NCI-H1694 (cell line): ENCODE measurements at regions not wholly inside any gene's neighbourhood (a gene's known extent, or its start where the extent isn't known, plus 50 kb on each side); places are given as distances from the start of the nearest gene placed in this dataset.

Experiments
- DNase-seq: peaks from one replicate; lab custom pipeline; 2025; lab: John Stamatoyannopoulos, UW

DNA sequence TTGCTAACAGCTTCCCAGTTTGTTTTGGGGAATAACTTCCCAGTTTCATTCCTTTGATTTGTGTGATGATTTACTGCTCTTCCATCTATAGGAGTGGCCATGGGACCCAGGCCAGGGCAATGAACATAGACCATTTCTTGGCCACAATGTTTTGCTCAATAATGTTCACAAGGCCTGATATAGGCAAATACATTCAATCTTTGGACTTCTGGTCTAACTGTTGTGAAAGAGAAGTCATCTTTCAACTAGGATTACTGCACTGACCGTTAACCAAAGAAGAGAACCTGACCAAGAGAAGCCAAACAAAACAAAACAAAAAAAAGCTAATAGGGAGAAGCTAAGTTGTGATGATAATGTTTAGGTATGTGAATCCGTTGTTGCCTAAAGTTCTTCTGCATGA is 221.8 kb upstream of the SUCLG2 start:
- DNase-seq = no peak

DNA sequence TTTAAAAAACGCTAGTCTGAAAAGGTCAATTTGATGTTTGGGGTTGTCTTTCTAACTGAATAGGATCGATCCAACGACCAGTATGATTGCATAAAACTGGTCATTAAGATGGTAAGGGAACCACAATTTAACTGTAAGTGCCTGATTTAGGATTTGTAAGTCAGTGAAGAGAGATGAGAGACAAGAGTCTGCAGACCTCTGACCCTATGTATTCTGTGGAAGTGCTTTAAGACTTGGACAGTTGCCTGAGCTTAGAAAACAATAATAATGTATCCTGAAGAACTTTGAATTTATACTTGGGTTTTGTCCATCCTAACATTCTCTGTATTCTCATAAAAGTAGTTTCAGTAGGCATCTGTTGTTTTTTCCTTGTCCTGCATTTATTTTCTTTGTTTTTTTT is 221.4 kb upstream of the SUCLG2 start:
- no peak for DNase-seq

DNA sequence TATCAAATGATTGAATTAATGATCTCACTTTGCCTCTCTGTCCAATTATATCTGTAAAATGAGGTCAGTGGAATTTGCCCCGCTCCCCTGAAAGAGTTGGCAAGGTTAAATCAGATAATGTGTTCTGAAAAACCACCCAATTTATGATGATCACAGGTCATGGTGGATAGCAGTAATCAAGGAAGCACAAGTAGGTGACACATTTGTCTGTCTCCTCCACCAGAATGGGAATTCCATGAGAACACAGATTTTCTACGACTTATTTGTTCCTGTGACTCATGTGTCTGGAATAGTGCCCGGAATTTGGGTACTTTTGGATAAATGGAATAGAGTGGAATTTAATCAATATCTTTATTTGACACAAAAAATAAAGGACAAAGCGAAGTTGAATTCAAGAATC is 220.9 kb upstream of the SUCLG2 start:
- no peak for DNase-seq

DNA sequence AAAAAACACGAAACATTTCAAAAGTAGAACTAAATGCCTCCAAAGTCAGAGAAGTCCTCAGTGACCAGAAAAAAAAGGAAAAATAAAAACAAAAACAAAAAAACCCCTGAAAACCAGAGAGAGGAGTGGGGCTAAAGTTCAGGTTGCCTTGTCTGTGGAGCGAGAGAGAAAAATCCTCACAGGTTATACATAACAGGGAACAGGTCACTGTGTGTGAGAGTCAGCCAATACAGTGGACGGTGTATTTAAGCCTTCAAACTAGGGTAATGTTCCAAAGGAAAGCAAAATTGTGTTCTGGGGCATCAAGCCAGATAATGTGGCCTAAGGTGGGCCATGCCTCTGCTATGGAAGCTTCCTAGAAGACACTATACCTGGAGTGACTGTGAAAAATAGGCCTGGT is 216.1 kb upstream of the SUCLG2 start:
- no peak for DNase-seq

DNA sequence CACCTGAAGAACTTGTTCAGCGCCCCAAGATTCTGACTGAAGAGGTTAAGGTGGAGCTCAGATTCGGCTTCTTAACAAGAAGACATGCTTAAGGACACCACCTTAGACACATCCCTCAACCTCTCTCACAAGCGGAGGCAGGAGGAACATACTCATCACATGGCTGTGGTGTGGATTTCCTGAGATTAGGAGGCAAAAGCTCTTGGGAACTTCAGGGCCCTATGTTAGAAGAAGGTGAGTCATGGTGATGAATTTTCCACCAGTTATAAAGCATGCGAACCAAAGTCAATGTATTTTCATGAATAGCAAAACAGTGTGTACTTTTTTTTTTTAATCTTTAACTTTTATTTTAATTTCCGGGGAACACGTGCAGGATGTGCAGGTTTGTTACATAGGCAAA is 212.2 kb upstream of the SUCLG2 start:
- no peak for DNase-seq

DNA sequence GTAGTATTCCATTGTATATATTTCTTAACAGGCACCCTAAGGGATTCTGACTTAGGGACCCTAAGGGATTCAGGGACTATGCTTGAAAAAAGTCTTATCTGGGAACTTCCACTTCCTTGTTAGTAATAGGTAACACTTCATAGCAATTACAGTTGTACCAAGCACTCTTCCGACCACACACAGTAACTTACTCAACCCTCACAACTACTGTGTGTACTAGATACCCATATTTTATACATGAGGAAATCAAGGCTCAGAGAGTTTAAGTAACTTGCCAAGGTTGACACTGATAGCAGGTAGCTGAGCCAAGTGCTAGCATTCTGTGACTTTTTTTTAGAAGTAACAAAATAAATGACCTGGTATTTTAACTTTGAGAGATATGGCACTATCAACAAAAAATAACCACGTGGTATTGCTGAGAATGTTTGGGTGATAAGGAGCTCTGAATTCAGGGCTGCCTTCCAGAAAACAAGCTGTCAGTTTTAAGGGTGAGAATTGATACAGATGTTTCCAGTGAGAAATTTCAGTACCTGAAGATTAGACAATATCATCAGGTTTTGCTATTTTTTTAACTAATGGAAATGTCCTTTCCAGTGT is 210.3 kb upstream of the SUCLG2 start:
- no peak for DNase-seq

DNA sequence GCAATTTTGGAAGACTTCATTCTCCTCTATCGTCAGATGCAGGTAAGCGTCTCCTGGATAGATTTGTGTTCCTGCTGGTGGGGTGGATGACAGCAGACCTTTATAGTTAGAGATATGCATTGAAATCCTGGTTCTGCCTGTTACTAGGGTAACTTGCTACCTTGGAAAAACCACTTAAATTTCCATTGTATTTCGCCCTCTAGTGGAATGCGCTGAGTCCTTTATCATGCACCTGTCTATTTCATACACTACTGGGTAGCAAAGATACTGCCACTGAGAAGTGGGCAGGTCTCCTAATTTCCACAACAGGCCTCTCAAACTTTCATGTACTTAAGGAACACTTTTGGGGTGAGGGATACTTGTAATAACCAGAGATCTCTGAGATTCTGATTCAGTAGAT is 209.5 kb upstream of the SUCLG2 start:
- DNase-seq = no peak

DNA sequence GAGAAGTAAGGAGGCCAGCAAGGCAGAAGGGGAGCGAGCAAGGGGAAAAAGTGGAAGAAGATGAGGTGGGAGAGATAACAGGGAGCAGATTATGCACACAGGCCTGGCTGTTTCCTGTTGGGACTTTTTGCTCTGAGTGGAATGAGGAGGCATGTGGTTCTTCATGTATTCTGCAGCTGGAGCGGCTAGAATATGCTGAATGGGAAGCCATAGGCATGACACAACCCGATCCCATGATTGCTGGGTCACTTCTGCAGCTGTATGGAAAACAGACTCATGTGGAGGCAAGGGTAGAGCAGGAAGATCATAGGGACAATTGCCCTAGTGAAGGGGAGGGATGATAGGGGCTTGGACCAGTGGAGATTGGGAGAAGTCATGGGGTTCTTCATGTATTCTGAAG is 206.0 kb upstream of the SUCLG2 start:
- no peak for DNase-seq

DNA sequence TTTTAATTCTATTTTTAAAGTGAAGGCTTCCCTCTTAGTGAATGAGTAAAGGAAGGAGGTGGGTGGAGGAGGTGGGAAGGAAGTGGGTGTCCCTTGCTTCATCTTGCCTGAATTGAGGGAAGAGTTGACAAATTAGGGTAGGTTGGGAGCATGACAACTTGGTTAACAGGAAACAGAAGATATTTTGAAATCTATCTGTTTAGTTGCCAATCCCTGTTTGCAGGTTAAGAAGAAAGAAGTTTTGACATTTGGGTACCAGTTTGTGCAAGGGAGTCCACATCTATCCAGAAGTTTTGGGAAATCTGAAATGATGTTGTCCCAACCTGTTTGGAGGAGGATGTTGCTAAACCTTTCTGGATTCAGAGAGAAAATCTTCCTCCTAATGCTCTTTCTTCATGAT is 204.1 kb upstream of the SUCLG2 start:
- DNase-seq = no peak

DNA sequence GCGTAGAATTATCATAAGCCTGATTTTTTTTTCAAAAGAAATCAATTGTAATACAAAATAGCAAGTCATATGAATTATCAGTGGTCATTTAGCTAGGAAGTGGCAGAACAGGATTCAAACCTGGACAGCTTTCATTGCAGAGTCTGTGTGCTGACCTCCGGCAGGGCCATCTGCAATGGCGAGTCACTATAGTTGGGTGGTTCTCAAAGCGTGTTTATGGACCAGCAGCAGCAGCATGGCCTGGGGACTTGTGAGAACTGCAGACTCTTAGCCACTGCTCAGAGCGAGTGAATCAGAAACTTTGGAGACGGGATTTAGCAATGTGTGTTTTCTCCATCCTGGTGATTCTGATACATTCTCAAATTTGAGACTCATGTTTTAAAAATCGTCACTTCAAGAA is 202.3 kb upstream of the SUCLG2 start:
- DNase-seq = no peak

DNA sequence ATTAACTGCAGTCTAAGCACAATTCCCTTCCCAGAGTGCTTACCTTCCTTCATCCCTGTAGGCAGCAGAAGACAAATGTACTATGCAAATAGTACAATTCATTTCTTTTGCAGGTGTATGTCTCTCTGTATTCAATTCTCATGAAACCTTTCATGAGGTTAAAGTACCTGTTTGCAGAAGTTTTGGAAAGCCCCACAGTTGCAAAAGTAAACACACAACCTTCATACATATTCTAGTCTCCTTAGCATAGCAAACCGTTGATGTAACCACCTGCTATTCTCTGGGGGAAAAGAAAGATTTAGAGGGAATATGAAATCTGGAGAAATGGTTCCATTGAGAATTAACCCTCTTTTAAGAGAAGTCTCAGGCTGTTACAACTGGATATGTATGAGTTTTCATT is 200.3 kb upstream of the SUCLG2 start:
- DNase-seq = no peak

DNA sequence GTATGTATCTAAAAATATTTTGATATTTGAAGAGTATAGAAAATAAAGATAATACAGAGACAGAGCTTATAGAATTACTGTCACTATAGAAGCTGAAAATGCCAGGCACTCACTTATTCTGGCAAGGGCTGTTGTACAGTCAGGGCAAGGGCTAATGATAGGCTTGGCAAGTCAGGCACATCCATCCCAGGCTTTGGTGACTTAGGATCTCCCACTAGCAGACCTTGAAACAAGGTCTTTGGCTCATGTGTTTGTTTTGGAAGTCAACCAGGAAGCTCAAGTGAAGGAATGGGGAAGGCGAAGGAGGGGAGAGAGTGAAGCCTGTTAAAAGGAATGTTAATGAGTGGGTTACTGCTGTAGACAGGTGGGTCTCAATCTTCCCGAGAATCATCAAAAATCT is 199.1 kb upstream of the SUCLG2 start:
- DNase-seq = no peak

DNA sequence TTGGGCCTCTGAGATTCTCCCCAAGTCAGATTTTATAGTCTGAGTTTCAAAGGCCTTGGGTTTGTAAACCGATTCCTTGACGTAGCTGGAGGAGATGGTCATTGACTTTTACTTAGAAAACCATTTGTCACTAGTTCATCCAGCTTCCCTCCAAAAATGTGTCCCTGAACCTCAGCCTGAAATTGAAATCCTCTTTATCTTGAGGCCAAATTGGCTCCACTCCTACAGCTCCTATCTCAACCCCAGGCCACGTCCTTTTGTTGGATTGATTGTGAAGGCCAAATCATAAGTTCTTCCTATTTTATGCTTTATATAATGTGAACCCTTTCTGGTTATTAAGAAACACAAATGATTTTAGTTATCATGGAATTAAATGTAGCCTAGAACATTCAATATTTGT is 193.9 kb upstream of the SUCLG2 start:
- DNase-seq = no peak

DNA sequence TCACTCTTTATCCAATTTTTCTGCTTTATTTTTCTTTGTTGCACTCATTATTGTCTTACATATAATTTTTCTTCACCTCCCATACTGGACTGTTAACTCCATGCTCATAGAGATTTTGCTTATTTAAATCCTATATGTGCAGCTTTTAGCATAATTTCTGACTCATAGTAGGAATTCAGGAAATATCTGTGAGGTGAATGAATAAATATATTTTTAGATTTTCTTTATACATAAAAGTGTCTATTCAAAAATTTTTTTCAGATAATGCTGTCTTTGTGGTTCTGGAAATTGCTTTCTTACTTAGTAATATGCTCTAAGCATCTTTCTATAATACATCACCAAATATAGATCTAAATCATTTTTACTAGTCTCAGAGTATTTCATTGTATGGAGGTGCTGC is 191.8 kb upstream of the SUCLG2 start:
- DNase-seq = no peak

DNA sequence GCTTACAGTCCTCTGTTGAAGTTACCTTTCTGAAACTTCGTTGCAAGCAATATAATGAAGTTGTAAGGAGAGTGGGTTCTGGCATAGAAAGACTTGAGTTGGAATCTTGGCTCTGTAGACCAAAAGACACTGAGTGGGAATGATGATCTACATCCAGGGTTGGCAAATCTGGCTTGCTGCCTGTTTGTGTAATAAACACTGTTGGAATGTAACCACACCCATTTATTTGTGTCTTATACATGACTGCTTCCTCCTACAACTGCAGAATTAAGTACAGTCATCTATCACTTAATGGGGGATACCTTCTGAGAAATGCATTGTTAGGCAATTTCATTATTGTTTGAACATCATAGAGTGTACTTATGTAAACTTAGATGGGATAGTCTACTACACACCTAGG is 178.4 kb upstream of the SUCLG2 start:
- no peak for DNase-seq

DNA sequence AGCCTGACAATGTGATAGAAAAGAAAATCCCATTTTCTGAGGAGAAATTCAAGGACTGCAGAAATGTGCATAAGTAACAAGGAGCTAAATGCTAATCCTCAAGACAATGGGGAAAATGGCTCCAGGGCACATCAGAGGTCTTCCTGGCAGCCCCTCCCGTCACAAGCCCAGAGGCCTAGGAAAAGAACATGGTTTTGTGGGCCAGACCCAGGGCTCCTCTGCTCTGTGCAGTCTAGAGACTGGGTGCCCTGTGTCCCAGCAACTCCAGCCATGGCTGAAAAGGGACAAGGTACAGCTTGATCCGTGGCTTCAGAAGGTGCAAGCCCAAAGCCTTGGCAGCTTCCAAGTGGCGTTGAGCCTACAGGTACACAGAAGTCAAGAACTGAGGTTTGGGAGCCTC is 176.8 kb upstream of the SUCLG2 start:
- DNase-seq = no peak

DNA sequence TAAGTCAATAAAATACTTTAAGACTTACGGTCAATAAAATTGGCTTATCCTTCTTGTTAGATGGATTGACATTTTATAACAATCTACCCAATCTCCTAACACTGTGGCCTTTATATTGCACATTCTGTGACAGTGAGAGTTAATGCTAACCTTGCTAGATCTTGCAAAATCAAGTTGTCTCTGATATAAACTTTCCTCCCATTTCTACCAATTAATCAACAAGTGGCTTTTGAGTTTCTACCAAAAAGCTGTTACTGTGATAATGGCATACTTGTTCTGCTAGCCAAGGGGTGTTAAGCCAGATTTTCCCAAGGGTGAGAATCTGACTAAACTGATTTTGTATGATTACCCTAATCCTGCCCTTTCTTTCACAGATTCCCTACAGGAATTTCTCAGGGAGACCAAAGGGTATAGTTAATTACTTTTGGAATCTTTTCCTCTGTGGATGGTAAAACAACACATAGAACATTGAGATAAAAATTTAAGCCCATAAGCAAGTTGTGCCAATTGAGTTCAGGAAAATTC is 174.1 kb upstream of the SUCLG2 start:
- no peak for DNase-seq

DNA sequence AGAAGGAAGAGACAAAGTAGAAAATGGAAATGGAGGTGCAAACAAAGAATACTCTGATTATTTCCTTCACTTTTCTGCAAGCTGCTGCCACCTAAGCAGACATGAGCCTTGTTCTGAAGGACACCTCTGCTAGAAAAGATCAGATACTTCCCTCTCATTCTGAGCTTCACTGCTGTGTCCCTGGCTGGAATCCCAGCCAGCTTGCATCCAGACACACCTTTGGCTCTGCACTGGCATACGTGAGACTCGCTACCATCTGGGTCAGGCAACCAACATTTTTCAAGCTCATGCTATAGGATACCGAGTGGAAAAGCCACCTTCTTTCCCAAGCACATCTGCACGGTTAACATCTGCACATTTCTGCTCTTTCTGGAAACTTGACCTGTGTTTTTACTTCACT is 166.7 kb upstream of the SUCLG2 start:
- DNase-seq = no peak

DNA sequence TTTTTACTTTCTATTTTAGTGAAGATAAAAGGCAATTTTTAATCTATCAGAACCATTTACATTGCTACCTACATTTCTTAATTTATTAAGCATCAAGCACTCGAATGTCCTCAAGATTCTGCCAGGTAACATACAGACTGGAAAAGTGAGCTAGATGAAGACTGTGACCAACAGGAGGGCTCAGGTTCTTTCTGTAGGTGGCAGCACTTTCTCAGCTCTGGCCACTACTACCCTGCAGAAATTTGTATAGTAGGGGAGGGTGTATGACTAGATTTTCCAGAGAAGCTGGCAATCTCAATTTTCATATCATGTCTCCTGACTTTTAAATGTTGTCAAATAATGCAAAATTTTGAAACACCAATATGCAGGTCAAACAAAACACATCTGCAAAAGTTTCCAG is 165.0 kb upstream of the SUCLG2 start:
- no peak for DNase-seq

DNA sequence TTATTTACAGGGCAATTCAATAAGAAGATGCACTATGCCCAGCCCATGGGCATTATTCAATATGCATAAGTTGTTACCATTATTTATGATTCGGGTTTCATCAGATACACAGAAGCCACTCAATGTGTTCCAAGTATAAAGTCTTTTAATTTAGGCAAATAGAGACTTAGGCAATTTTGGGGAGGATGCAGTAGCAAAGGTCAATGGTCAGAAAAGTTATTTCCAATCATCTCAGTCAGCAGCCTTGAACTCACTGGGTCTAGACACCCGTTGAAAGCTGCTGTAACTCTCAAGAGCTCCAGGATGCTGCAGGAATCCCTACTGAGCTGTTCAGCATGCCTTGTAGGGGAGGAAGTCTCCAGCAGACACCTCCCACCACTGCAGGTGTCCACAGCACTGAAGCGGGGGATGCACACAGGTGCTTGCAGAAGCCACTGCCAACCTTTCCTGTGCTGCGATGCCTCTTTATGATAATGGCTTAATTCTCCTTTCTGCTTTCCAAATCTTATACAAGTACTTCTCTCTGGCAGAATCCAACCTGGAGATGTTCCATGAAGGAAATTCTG is 155.0 kb upstream of the SUCLG2 start:
- no peak for DNase-seq

DNA sequence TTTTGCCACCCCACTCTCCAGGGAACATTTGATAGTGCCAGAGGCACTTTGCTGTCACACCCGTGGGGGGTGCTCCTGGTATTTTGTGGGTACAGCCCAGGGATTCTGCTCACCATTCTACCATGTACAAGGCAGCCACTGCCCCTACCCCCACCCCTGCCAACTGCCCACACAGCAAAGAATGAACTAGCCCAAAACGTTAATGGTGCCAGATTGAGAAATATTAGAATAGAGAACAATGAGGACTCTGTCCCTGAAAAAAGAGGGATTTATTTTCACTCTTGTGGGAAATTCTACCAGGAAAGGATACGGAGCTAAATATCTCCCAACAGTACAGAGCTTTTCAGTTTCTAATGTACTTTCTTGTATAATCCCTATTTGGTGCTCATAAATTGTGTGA is 154.5 kb upstream of the SUCLG2 start:
- DNase-seq = no peak

DNA sequence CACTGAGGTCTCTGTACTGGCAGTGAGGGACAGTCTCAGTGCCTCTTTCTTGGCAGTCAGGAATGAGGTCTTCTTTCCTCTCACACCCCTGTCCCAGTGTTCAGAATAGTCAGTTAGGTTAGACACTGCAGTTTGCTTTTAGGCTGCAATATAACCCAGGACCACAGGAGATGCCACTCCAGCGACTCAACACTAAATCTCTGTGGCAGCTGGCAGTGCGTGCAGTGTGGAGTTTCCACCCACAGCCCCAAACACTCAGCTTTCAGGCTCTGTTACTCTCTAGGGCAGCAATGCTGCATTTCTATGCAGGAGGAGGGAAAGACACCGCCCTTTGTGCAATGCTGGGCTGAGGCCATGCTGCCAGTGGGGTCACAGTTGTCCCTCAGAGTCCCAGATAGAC is 150.2 kb upstream of the SUCLG2 start:
- no peak for DNase-seq

DNA sequence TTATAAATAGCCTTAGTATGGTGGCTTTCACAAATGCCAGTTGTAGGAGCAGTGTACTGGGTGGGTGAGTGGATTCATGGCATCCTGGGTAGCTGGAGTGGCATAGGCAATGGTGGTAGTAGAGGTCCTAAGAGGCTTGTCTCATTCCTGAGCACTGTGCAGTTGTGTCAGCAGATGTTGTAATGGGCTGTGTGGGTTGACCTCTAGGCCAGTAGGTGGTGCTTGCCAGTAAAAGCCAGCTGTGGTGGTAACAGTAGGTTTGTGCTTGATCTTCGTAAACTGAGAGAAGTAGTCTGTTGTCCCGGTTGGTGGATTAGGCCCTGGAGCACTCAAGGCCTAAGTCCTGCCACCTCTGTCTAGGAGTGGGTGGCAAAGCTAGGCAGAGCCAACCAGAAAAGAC is 149.7 kb upstream of the SUCLG2 start:
- no peak for DNase-seq

DNA sequence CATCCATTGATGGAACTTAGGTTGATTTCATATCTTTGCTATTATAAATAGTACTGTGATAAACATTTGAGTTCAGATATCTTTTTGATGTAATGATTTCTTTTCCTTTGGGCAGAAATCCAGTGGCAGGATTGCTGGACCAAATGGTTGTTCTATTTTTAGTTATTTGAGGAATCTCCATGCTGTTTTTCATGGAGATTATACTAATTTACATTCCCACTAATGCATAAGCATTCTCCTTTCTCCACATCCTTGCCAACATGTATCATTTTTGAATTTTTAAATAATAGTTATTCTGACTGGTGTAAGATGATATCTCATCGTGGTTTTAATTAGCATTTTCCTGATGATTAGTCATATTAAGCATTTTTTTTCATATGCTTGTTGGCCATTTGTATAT is 144.0 kb upstream of the SUCLG2 start:
- DNase-seq = no peak
